HG03521 (cell line): ENCODE measurements at regions not wholly inside any gene's neighbourhood (a gene's known extent, or its start where the extent isn't known, plus 50 kb on each side); places are given as distances from the start of the nearest gene placed in this dataset.

Source experiments
- ATAC-seq: cut with Tn5 transposase; IDR thresholded peaks from one replicate; pipeline ENCODE4 v1.9.1; 2021; ENCODE audit warnings: mild to moderate bottlenecking, moderate library complexity; ENCODE audit not compliant: unreplicated experiment

- no peak for ATAC-seq
Observed at GRCh38 chr5:175246889-175247520, 197.0 kb downstream of the DRD1 start.

- ATAC-seq = no peak
Observed at GRCh38 chr5:175246242-175246888, 197.6 kb downstream of the DRD1 start.

- no peak for ATAC-seq
Observed at GRCh38 chr5:175243441-175243840, 200.5 kb downstream of the DRD1 start.

GRCh38 chr5:175242207-175242606 lies 201.8 kb downstream of the DRD1 start:
- no peak for ATAC-seq

- ATAC-seq = no peak
Observed at GRCh38 chr5:175238326-175238725, 205.7 kb downstream of the DRD1 start.

- no peak for ATAC-seq
Observed at GRCh38 chr5:175236176-175236575, 207.8 kb downstream of the DRD1 start.

- ATAC-seq = no peak
Observed at GRCh38 chr5:175235251-175235960, 208.6 kb downstream of the DRD1 start.

- no peak for ATAC-seq
Observed at GRCh38 chr5:175230299-175230698, 213.7 kb downstream of the DRD1 start.

GRCh38 chr5:175226506-175226905 lies 217.5 kb downstream of the DRD1 start:
- ATAC-seq = no peak

- ATAC-seq = no peak
Observed at GRCh38 chr5:175223291-175223690, 220.7 kb downstream of the DRD1 start.

- no peak for ATAC-seq
Observed at GRCh38 chr5:175222621-175223020, 221.4 kb downstream of the DRD1 start.

GRCh38 chr5:175220549-175220948 lies 223.4 kb downstream of the DRD1 start:
- no peak for ATAC-seq

GRCh38 chr5:175219366-175219765 lies 224.6 kb downstream of the DRD1 start:
- no peak for ATAC-seq

GRCh38 chr5:175216991-175217390 lies 227.0 kb downstream of the DRD1 start:
- ATAC-seq = no peak

GRCh38 chr5:175215906-175216305 lies 228.1 kb downstream of the DRD1 start:
- no peak for ATAC-seq

GRCh38 chr5:175214152-175214551 lies 229.8 kb downstream of the DRD1 start:
- ATAC-seq = no peak

- no peak for ATAC-seq
Observed at GRCh38 chr5:175211956-175212756, 231.8 kb downstream of the DRD1 start.

- no peak for ATAC-seq
Observed at GRCh38 chr5:175207321-175208040, 236.5 kb downstream of the DRD1 start.

GRCh38 chr5:175206669-175207068 lies 237.3 kb downstream of the DRD1 start:
- ATAC-seq = no peak

GRCh38 chr5:175202463-175203068 lies 241.4 kb downstream of the DRD1 start:
- no peak for ATAC-seq
